Putamen (tissue), 1 donor: ENCODE measurements at regions not wholly inside any gene's neighbourhood (a gene's known extent, or its start where the extent isn't known, plus 50 kb on each side); places are given as distances from the start of the nearest gene placed in this dataset.
"Not testable (repeated sequence)": the region's sequence is repeated elsewhere in the genome, so short reads cannot be mapped to it uniquely, and the experiment has no call there.

Experiments used
- DNase-seq: peaks from one replicate; pipeline ENCODE4 v3.0.0-alpha.2; 2016; ENCODE audit warnings: low spot score

DNA sequence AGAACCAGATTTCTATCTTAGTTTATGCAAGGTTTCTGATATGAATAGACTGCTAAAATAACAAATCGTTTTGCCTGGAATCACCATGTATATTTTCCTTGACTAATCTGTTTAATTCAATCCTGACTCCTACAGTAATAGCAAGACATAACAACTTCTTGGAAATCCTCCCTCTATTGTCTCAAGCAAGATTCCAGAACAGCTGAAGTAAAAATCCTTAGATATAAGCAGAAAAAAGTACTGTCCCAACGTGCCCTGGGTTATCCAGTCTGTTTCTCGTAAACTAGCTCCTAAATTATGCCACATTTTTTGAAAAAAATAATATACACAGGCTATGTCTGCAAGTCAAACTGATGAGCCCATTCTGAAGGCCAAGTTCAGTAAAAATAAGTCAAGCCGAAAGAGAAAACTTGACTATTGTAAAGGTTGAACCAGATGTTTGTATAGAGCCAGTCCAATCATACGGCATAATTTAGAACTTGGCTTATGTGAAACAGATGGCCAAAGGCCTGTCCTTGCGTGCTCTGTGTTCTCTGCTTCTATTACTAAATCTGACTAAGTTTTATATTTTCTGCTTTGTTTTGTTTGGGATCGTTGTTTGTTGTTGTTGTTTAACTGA, 341.6 kb upstream of the NRSN1 start:
- DNase-seq, result no peak

DNA sequence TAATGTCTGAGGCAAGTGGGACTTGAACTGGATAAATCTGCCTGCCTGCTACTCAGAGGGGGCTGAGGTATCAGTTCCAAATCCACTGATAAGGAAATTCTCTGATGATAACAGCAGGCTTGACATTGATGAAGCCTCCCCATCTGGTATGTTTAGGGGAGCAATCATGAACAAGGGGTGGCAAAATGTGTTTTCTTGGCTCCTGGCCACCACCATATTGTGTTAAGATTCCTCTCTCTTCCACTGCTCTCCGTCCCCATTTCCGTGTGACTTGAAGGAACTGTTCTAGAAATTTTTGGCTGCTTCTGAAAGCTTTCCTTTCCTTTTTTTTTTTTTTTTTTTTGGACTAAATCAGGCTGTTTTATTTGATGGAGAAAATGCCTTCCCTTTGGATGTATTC, 335.3 kb upstream of the NRSN1 start:
- DNase-seq, result no peak

GRCh38 chr6:23797041-23797440, 329.0 kb upstream of the NRSN1 start:
- no peak for DNase-seq

GRCh38 chr6:23804289-23804688, 321.7 kb upstream of the NRSN1 start:
- DNase-seq, result not testable (repeated sequence)

- not testable (repeated sequence) for DNase-seq
Observed at GRCh38 chr6:23821141-23821540, 304.9 kb upstream of the NRSN1 start.

DNA sequence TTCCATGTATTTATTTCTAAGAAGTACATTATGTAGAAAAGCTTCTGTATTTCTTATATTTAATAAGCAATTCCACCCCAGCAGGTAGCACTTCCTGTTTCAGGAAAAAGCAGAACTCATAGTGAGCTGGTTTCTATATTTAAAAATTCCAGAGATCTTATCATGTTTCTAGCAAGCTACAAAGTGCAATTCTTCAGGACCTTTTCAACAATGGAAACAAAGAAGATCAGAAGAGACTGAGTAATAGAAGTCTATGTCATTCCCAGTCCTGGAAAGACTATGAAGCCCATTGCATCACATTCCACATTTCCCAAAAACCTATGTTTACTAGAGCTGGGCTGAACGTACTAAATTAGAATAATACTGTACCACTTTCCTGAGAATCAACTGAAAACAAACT, 302.6 kb upstream of the NRSN1 start:
- no peak for DNase-seq

DNA sequence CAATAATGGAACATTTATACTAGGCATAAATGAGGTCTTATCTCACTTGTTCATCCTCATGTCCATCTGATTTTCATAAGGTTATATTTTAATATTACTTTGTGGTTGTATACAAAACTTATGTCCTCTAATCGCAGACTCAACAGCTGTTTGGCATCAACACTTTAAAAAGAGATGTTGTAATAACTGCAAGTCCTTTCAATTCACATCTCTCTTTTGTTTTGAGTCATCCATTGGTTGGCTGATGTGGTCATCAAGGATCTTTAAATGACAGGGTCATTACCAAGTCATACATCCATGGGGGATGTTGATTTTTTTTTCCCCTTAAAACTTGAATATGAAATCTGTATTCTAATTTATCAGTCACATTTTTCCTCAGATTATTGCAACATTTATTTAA, 299.4 kb upstream of the NRSN1 start:
- DNase-seq, result no peak

- DNase-seq, result no peak
Observed at GRCh38 chr6:23828861-23829260, 297.2 kb upstream of the NRSN1 start.

DNA sequence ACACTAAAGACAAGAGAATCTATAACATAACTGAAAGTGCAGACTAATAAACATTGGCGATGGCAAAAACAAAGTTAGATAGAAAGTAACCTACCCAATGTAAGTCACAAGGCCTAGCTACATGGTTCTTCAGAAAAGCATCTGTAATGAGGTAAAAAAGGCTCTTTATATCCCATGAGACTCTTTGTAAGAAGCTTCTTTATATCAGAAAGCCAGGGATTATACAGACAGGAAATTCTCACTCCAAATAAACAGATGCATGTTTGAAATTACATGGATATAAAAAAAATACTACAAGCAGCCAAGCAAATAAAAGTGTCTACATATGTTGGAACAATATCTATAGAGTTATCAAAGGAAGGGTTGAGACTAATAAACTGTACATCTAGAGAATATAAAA, 284.9 kb upstream of the NRSN1 start:
- no peak for DNase-seq

DNA sequence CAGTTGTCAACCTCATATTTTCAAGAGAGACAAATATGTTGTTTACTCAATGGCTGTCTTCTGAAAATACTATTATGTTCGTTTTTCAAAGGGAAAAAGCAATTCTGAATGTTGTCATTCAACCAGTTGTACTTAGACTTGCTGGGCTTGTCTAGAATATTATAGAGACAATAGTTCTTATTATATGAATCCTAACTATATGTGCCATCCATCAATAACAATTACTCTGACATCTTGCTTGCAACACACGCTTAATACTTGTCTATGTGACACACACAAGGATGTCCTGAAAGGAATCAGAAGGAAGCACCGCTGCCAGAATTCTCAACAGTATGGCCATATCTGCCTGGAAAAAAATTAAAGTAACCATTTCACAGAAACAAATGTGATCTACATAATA, 283.3 kb upstream of the NRSN1 start:
- no peak for DNase-seq

DNA sequence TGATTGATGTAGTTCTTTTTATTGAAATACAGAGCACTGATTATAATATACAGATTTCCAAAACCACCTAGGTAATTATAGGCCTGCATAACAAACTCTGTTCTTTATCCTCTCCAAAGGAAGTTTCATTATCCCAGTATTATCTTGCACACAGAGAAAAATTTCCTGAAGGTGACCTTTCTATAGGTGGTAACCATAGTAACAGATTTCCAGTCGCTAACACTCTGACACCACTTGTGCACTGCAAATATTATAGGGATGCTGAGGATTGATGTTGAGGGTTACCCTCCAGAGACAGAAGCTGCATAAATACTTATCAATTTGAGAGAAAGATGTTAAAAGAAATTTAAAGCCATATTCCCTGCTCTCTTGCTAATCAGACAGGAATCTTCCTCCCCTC, 274.5 kb upstream of the NRSN1 start:
- DNase-seq, result no peak

DNA sequence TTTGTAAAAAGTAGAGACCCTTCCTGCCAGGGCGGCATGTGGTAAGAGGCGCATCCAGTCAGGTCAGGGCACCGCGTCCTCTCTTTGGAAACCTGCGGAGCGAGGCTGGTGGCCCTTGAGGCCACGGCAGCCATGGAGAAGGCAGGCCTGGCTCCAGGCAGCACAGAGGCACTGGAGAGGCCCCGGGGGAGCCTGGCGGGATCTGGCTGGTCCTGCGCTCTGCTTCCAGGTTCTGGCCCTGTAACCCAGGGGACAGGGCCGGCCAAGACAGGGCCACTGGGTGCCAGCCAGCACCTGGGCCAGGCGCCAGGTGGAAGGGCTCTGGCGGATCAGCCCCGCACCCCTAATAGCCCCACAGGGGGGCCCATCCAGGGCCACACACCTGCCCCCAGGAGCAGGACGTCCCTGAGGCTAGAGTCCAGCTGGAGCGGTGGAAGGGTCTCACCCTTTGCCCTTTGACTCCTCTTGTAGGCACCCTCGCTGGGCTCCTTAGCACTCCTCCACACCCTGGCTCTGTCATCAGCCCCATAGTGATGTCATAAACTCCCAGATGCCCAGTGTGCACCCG, 272.4 kb upstream of the NRSN1 start:
- DNase-seq, result not testable (repeated sequence)

DNA sequence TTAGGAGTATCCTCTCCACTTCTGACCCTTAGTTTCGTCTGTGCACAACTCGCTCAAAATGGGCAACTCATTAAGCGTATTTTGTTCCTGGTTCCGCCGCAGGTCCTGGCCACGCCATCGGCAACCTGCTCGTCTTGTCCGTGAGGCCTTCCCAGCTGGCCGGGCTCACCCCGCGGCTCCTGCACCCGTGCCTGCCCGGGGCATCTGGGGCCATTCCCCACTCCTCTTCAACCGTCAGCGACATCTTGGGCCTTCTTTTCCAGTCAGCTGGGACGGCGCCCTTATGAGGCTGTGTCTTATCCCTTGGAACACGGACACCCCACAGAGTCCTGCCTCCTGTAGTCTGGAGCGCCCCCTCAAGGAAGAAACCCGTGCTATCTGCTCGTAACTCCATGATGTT, 271.9 kb upstream of the NRSN1 start:
- DNase-seq, result not testable (repeated sequence)

DNA sequence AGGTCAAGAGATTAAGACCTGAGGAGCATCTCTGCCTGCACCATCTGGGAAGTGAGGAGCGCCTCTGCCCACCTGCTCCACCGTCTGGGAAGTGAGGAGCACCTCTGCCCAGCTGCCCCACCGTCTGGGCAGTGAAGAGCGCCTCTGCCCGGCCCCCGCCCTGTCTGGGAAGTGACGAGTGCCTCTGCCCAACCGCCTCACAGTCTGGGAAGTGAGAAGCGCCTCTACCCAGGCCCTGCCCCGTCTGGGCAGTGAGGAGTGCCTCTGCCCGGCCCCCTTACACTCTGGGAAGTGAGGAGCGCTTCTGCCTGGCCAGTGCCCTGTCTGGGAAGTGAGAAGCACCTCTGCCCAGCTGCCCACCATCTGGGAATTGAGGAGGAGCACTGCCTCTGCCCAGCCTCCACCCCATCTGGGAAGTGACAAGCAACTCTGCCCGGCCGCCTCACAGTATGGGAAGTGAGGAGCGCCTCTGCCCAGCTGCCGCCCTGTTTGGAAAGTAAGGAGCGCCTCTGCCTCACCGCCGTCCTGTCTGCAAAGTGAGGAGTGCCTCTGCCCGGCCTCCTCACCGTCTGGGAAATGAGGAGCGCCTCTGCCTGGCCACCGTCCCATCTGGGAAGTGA, 270.4 kb upstream of the NRSN1 start:
- DNase-seq, result no peak

- DNase-seq, result no peak
Observed at GRCh38 chr6:23870496-23870895, 255.5 kb upstream of the NRSN1 start.

GRCh38 chr6:23873161-23873560, 252.9 kb upstream of the NRSN1 start:
- DNase-seq, result no peak

DNA sequence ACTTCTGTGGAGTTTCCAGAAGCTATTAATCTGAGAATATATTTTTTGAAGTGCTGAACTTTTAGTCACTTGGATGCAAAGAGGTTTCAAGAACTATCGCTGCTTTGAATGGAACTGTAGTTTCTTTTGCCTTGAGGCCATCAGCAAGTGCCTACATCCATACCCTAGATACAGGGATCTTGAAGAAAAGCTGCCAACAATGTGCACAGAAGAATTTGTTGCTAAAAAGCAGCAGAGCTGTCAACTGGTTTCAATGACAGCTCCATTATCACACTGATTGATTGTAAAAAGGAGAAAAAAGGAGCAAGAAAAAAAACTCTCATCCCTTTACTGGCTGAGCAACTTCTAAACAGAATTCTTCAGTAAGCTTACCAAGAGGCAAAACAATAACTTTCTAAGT, 251.0 kb upstream of the NRSN1 start:
- no peak for DNase-seq

DNA sequence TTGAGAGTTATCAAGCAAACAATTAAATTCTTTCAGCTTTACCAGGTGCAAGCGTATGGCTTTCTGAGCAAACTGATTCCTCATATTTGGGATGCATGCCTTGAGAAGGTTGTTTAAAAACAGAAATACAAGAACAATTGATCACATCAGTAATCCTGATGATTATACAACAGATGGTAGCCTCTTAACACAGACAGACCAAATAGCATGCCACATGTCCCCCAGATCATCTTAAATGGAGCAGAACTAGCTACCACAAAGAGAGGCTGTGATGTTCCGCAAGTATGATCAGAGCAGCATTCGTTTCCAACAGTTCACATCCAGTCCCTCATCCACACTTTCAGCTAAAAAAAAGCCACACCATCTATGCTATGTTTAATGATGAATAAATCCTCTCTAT, 246.2 kb upstream of the NRSN1 start:
- no peak for DNase-seq

- DNase-seq, result no peak
Observed at GRCh38 chr6:23890543-23891227, 235.3 kb upstream of the NRSN1 start.

- DNase-seq, result no peak
Observed at GRCh38 chr6:23905133-23905815, 220.7 kb upstream of the NRSN1 start.

DNA sequence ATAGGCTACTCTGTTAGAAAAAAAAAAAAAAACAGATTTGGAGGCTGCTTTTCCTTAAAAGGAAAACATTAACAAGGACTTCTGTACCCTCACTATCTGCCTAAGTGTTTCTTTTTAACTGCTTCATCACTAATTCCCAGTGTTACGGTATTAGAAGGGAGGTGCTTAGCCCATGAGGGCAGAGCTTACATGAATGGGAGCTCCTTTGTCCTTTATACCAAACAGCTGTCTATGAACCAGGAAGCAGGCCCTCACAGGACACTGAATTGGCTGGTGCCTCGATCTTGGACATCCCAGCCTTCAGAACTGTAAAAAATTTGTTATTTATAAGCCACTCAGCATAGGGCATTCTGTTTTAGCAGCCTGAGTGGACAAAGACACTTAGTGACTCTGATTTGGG, 215.6 kb upstream of the NRSN1 start:
- DNase-seq, result no peak

- DNase-seq, result no peak
Observed at GRCh38 chr6:23927935-23928334, 198.1 kb upstream of the NRSN1 start.

GRCh38 chr6:23929201-23929600, 196.8 kb upstream of the NRSN1 start:
- no peak for DNase-seq
